Right lobe of liver (tissue), 6 donors: ENCODE measurements at regions not wholly inside any gene's neighbourhood (a gene's known extent, or its start where the extent isn't known, plus 50 kb on each side); places are given as distances from the start of the nearest gene placed in this dataset.

Source experiments
- ATAC-seq, 4 donors: fragments of 200-7000 bp; cut with Tn5 transposase; one replicate each; pipeline ENCODE4 v1.9.1; 2020; ENCODE audit warnings: mild to moderate bottlenecking in 4 of 4, moderate library complexity in 4 of 4
- DNase-seq, 3 donors: peaks; one replicate each; pipeline ENCODE4 v3.0.0-alpha.2; 2020
- H3K27ac ChIP-seq, 3 donors: fragments of 200-600 bp; one replicate each; pipeline ENCODE4 v1.8.0; 2022
- H3K27me3 ChIP-seq, 2 donors: fragments of 200-600 bp; one replicate each; pipeline ENCODE4 v1.8.0; 2022
- H3K36me3 ChIP-seq, 4 donors: fragments of 200-600 bp; sonication (generic) in 1 of 4; one replicate each; pipeline versions ENCODE4 v1.5.1 to v1.8.0; 2017 to 2022; ENCODE audit warnings: control low read depth in 1 of 4
- H3K4me1 ChIP-seq, 4 donors: fragments of 200-600 bp; sonication (generic) in 1 of 4; one replicate each; pipeline versions ENCODE4 v1.5.1 to v1.8.0; 2017 to 2022; ENCODE audit warnings: control low read depth in 1 of 4
- H3K4me3 ChIP-seq, 3 donors: fragments of 200-600 bp; one replicate each; pipeline ENCODE4 v1.8.0; 2022
- H3K9me3 ChIP-seq, 4 donors: fragments of 200-600 bp; sonication (generic) in 1 of 4; one replicate each; pipeline versions ENCODE4 v1.5.1 to v1.8.0; 2017 to 2022; ENCODE audit warnings: control low read depth in 1 of 4
- CTCF ChIP-seq, 4 donors: fragments of 200-600 bp in 3 of 4; fragments of 450-650 bp in 1 of 4; IDR thresholded peaks; one replicate each; pipeline versions ENCODE4 v1.5.1 to v1.8.0; 2016 to 2022; ENCODE audit warnings: antibody characterized with exemption in 4 of 4, mild to moderate bottlenecking in 2 of 4
- POLR2A ChIP-seq: fragments of 450-650 bp; IDR thresholded peaks from one replicate; pipeline ENCODE4 v1.6.1; 2017; ENCODE audit warnings: antibody characterized with exemption, mild to moderate bottlenecking
- WGBS: methylation state at CpG from one replicate; pipeline ENCODE4 v1.1.6; 2018; ENCODE audit warnings: low coverage, low lambda C conversion rate; ENCODE audit not compliant: insufficient coverage; ENCODE audit errors: missing lambda C conversion rate; 5-methylcytosine and 5-hydroxymethylcytosine counted together
- intact Hi-C, 2 donors: fragments of 100-400 bp; cut with DNase I; formaldehyde crosslinking; loops; one replicate each; pipeline versions ENCODE4 v1.11.2 to v1.14.1; 2022
- donor health status: DM: no; HTN: yes; CAD: no.
- donor health status: DM: no; HTN: no; CAD: no.
- donor health status: DM: no; HTN: no; CAD: no.
- donor health status: DM: no; HTN: yes; CAD: no.
- donor health status: DM: no; HTN: yes; CAD: no.

GRCh38 chr1:37399830-37400464 lies 74.4 kb upstream of the ZC3H12A start:
- DNase-seq (no peak), ATAC-seq (no peak)
- no peaks in the 10 kb centered on the region for H3K4me1 ChIP-seq
- no peak overlapping the region for H3K27ac ChIP-seq
- no peak overlapping the region for H3K4me3 ChIP-seq
- TF ChIP-seq POLR2A (no peak), CTCF (IDR thresholded peaks at IDR 0.05) (no peak)
- no peaks in the 10 kb centered on the region for H3K36me3 ChIP-seq
- WGBS: no CpG with 5 or more reads among the region's 3 CpGs
- intact Hi-C loops: no loop called here
- no peaks in the 10 kb centered on the region for H3K9me3 ChIP-seq
- no peaks in the 10 kb centered on the region for H3K27me3 ChIP-seq

GRCh38 chr1:37400466-37401225 lies 73.7 kb upstream of the ZC3H12A start:
- DNase-seq (no peak), ATAC-seq (no peak)
- H3K9me3 ChIP-seq: no peaks in the 10 kb centered on the region
- no peak overlapping the region for H3K4me3 ChIP-seq
- H3K27me3 ChIP-seq: no peaks in the 10 kb centered on the region
- no peaks in the 10 kb centered on the region for H3K36me3 ChIP-seq
- intact Hi-C loops: no loop called here
- WGBS: 64% methylated on average over 21 of the region's 21 CpGs
- no peak for TF ChIP-seq CTCF (IDR thresholded peaks at IDR 0.05)
- no peak for TF ChIP-seq POLR2A
- H3K27ac ChIP-seq: no peak overlapping the region
- H3K4me1 ChIP-seq: no peaks in the 10 kb centered on the region

GRCh38 chr1:37403166-37403565 lies 71.2 kb upstream of the ZC3H12A start:
- no peak overlapping the region for H3K27ac ChIP-seq
- 74% methylated on average over 4 of the region's 4 CpGs for WGBS
- no peaks in the 10 kb centered on the region for H3K9me3 ChIP-seq
- no peaks in the 10 kb centered on the region for H3K4me1 ChIP-seq
- TF ChIP-seq CTCF (IDR thresholded peaks at IDR 0.05) (no peak), POLR2A (no peak)
- no peak overlapping the region for H3K4me3 ChIP-seq
- H3K27me3 ChIP-seq: no peaks in the 10 kb centered on the region
- DNase-seq: no peak
- no peak for ATAC-seq
- H3K36me3 ChIP-seq: no peaks in the 10 kb centered on the region
- intact Hi-C loops: no loop called here

- WGBS: 29% methylated on average over 2 of the region's 4 CpGs
- Histone ChIP-seq H3K27me3 (no peaks in the 10 kb centered on the region), H3K27ac (no peak overlapping the region), H3K36me3 (no peaks in the 10 kb centered on the region), H3K4me3 (no peak overlapping the region), H3K4me1 (no peaks in the 10 kb centered on the region), H3K9me3 (no peaks in the 10 kb centered on the region)
- DNase-seq (no peak), ATAC-seq (no peak)
- intact Hi-C loops: no loop called here
- no peak for TF ChIP-seq CTCF (IDR thresholded peaks at IDR 0.05)
- TF ChIP-seq POLR2A: no peak
Observed at GRCh38 chr1:37404711-37405110, 69.7 kb upstream of the ZC3H12A start.
